OCI-LY7 (cell line): ENCODE measurements at regions not wholly inside any gene's neighbourhood (a gene's known extent, or its start where the extent isn't known, plus 50 kb on each side); places are given as distances from the start of the nearest gene placed in this dataset.

ENCODE experiments used
- BruUV-seq: library from RNA; stranded (reverse); fragments of 400-500 nt; replicated peaks from 2 replicates; lab custom pipeline; 2021; lab: Mats Ljungman, UMichigan
- CTCF ChIA-PET: fragments of 300-600 bp; sonication (Branson Sonifier 250); formaldehyde crosslinking; loops from one replicate; lab custom pipeline; 2022; ENCODE audit warnings: antibody characterized with exemption; ENCODE audit not compliant: unreplicated experiment; lab: Charles Lee
- POLR2A ChIA-PET: fragments of 300-600 bp; sonication (Branson Sonifier 250); formaldehyde crosslinking; loops from one replicate; lab custom pipeline; 2022; ENCODE audit warnings: antibody characterized with exemption; lab: Charles Lee
- DNase-seq: peaks from one replicate; pipeline ENCODE4 v3.0.0-alpha.2; 2015; ENCODE audit warnings: low spot score
- H2AFZ ChIP-seq: fragments of 200-600 bp; sonication (generic), shearing (Covaris generic); 2 replicates; pipeline ENCODE4 v1.6.1; 2014; ENCODE audit warnings: mild to moderate bottlenecking, antibody characterized with exemption, low read length, moderate library complexity
- H3K27ac ChIP-seq: fragments of 200-600 bp; sonication (generic); 2 replicates; pipeline ENCODE4 v1.5.1; 2014; ENCODE audit warnings: mixed run types, low read depth, mild to moderate bottlenecking, moderate library complexity, low read length, inconsistent platforms; ENCODE audit not compliant: poor library complexity, severe bottlenecking
- H3K36me3 ChIP-seq: fragments of 200-600 bp; sonication (generic); 2 replicates; pipeline ENCODE4 v1.6.1; 2014; ENCODE audit warnings: mild to moderate bottlenecking, antibody characterized with exemption, low read length, moderate library complexity, mixed read lengths; ENCODE audit not compliant: insufficient read depth
- H3K4me1 ChIP-seq: fragments of 200-600 bp; sonication (generic); 2 replicates; pipeline ENCODE4 v1.5.1; 2014; ENCODE audit warnings: mild to moderate bottlenecking, low read length; ENCODE audit not compliant: insufficient read depth, poor library complexity, severe bottlenecking
- H3K4me2 ChIP-seq: fragments of 200-600 bp; sonication (generic); 2 replicates; pipeline ENCODE4 v1.6.1; 2014; ENCODE audit warnings: mild to moderate bottlenecking, low read length
- H3K4me3 ChIP-seq: fragments of 200-600 bp; sonication (generic); 2 replicates; pipeline ENCODE4 v1.5.1; 2014; ENCODE audit warnings: mild to moderate bottlenecking, low read depth, low read length; ENCODE audit not compliant: poor library complexity, severe bottlenecking
- H3K79me2 ChIP-seq: fragments of 200-600 bp; sonication (generic); 2 replicates; pipeline ENCODE4 v1.6.1; 2016; ENCODE audit warnings: low read depth, mild to moderate bottlenecking, low read length, moderate library complexity, mixed read lengths; ENCODE audit not compliant: insufficient read depth
- H3K9me2 ChIP-seq: fragments of 200-600 bp; sonication (generic); 2 replicates; pipeline ENCODE4 v1.6.1; 2016; ENCODE audit warnings: mild to moderate bottlenecking, low read length, mixed read lengths; ENCODE audit not compliant: insufficient read depth
- H3K9me3 ChIP-seq: fragments of 200-600 bp; sonication (generic); 2 replicates; pipeline ENCODE4 v1.6.1; 2014; ENCODE audit warnings: mild to moderate bottlenecking, mixed run types, low read length, mixed read lengths
- H4K20me1 ChIP-seq: fragments of 200-600 bp; sonication (generic); 2 replicates; pipeline ENCODE4 v1.6.1; 2014; ENCODE audit warnings: mild to moderate bottlenecking, antibody characterized with exemption, low read length, moderate library complexity, mixed read lengths; ENCODE audit not compliant: insufficient read depth
- CTCF ChIP-seq: fragments of 200-600 bp; sonication (generic); conservative IDR thresholded peaks from 2 replicates; pipeline ENCODE4 v1.5.1; 2014; ENCODE audit warnings: mild to moderate bottlenecking, antibody characterized with exemption, low read length, moderate library complexity, mixed read lengths
- EZH2phosphoT487 ChIP-seq: fragments of 200-600 bp; sonication (generic); IDR thresholded peaks from 2 replicates; pipeline ENCODE4 v1.6.1; 2018; ENCODE audit warnings: low read depth, borderline replicate concordance, mild to moderate bottlenecking, mixed run types, antibody characterized with exemption, low read length, moderate library complexity, mixed read lengths
- intact Hi-C: fragments of 100-400 bp; cut with micrococcal nuclease; formaldehyde crosslinking; loops from one replicate; pipeline ENCODE4 v1.10.0; 2022; ENCODE audit not compliant: unreplicated experiment

DNA sequence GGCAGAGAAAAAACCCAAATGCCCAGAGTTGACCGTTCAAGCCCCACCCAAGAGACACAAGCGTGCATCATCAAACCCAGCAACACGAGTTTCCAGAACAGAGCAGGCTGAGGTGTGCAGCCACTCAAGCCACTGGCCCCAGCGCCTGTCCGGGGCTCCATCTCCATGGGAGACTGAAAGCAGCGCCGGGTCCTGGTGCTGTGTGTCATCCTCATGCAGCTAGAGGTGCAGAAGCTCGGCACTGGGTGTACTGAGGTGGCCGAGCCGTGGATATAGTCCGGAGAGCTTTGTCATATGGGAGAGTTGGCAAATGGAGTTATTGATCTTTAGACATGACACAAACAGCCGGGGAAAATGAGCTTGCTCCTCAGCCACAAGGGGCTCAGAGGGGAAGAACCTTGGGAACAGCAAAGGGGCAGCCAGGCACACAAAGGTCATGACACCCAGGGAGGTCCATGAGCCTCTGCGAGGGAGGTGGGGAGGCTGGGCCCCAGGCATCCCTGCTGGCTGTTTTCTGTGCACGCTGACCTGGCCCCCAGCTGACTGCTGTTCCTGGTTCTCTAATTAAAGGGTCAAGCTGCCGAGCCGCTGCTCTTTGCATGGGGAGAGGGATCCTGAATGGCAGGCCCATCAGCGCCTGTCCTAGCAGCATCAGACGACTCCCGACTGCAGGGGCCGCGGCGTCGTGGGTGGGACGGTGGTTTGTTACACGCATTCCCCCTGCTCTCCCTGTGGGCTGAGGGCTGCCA, 145.4 kb upstream of the SFSWAP start:
- intact Hi-C loops, result no loop called here

GRCh38 chr12:131568336-131568735, 142.6 kb upstream of the SFSWAP start:
- H3K9me3 ChIP-seq, result no peaks in the 10 kb centered on the region
- no peaks in the 10 kb centered on the region for H3K79me2 ChIP-seq
- no peak overlapping the region for H3K4me2 ChIP-seq
- no peaks in the 10 kb centered on the region for H3K36me3 ChIP-seq
- H3K4me1 ChIP-seq, result no peaks in the 10 kb centered on the region
- no peak overlapping the region for H2AFZ ChIP-seq
- no peak for TF ChIP-seq EZH2phosphoT487
- no peak for TF ChIP-seq CTCF
- no peak for DNase-seq
- intact Hi-C loops, result no loop called here
- ChIA-PET CTCF (no interaction called here), POLR2A (no interaction called here)
- H4K20me1 ChIP-seq, result no peaks in the 10 kb centered on the region
- no TSS peak for BruUV-seq
- no peak overlapping the region for H3K4me3 ChIP-seq
- no peaks in the 10 kb centered on the region for H3K9me2 ChIP-seq
- no peak overlapping the region for H3K27ac ChIP-seq

More for the DNA sequence above, 145.4 kb upstream of the SFSWAP start:
- Histone ChIP-seq H3K9me2 (no peaks in the 10 kb centered on the region), H3K9me3 (no peaks in the 10 kb centered on the region), H3K27ac (no peak overlapping the region), H3K4me3 (no peak overlapping the region), H3K79me2 (no peaks in the 10 kb centered on the region), H3K36me3 (no peaks in the 10 kb centered on the region), H4K20me1 (no peaks in the 10 kb centered on the region), H2AFZ (no peak overlapping the region), H3K4me2 (no peak overlapping the region), H3K4me1 (no peaks in the 10 kb centered on the region)
- POLR2A ChIA-PET, result no interaction called here
- CTCF ChIA-PET, result no interaction called here
- DNase-seq, result no peak
- BruUV-seq, result no TSS peak
- no peak for TF ChIP-seq EZH2phosphoT487
- no peak for TF ChIP-seq CTCF

DNA sequence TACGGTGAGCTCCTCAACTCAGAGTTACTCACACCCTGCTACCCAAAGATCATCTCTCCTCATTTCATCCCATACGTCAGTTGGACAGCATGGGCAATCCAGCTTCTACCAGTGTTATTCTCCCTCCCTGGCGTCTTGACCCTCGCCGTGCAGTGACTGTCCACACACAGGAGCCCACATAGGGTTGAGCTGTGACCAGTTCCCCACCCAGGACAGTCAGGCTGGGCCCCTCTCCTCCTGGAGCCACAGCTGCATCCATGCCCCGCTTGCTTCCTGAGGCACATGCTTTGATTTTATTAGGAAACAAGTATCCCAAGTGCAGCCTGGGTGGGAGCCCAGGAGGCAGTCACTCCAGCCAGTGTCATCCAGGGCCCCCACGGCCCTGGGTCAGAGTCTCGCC, 140.3 kb upstream of the SFSWAP start:
- BruUV-seq, result no TSS peak
- no peaks in the 10 kb centered on the region for H3K9me2 ChIP-seq

More for the DNA sequence above, 140.3 kb upstream of the SFSWAP start:
- no peak overlapping the region for H3K27ac ChIP-seq
- no peaks in the 10 kb centered on the region for H3K4me1 ChIP-seq
- no peaks in the 10 kb centered on the region for H4K20me1 ChIP-seq
- TF ChIP-seq EZH2phosphoT487 (no peak), CTCF (no peak)
- CTCF ChIA-PET, result no interaction called here
- intact Hi-C loops, result no loop called here
- no peak for DNase-seq
- H3K79me2 ChIP-seq, result no peaks in the 10 kb centered on the region
- no peak overlapping the region for H3K4me3 ChIP-seq
- POLR2A ChIA-PET, result no interaction called here
- H2AFZ ChIP-seq, result no peak overlapping the region
- H3K9me3 ChIP-seq, result no peaks in the 10 kb centered on the region
- H3K4me2 ChIP-seq, result no peak overlapping the region
- H3K36me3 ChIP-seq, result no peaks in the 10 kb centered on the region
